IPS DF 6.9 (cell line): ENCODE measurements at regions not wholly inside any gene's neighbourhood (a gene's known extent, or its start where the extent isn't known, plus 50 kb on each side); places are given as distances from the start of the nearest gene placed in this dataset.

Experiments used
- DNase-seq: peaks from one replicate; pipeline ENCODE4 v3.0.0-alpha.2; 2013; ENCODE audit warnings: low read depth, low spot score
- H3K27ac ChIP-seq: one replicate; pipeline ENCODE4 v1.5.1; 2013; ENCODE audit warnings: low read length, control low read depth
- H3K27me3 ChIP-seq: 2 replicates; pipeline ENCODE4 v1.6.1; 2013; ENCODE audit warnings: mild to moderate bottlenecking, low read length; ENCODE audit not compliant: control insufficient read depth, insufficient read depth
- H3K36me3 ChIP-seq: 2 replicates; pipeline ENCODE4 v1.6.1; 2013; ENCODE audit warnings: low read length; ENCODE audit not compliant: control insufficient read depth, insufficient read depth
- H3K4me1 ChIP-seq: 2 replicates; pipeline ENCODE4 v1.6.1; 2013; ENCODE audit warnings: low read length; ENCODE audit not compliant: control insufficient read depth, insufficient read depth
- H3K4me3 ChIP-seq: 2 replicates; pipeline ENCODE4 v1.5.1; 2013; ENCODE audit warnings: mild to moderate bottlenecking, low read length
- H3K9me3 ChIP-seq: 2 replicates; pipeline ENCODE4 v1.6.1; 2013; ENCODE audit warnings: low read length, inconsistent platforms; ENCODE audit not compliant: control insufficient read depth, insufficient read depth
- WGBS: extraction: QIAGEN DNeasy Blood & Tissue Kit; methylation state at CpG from one replicate; pipeline ENCODE4 v1.1.7; 2013; ENCODE audit warnings: mixed read lengths, missing lambda C conversion rate; ENCODE audit not compliant: insufficient read length, insufficient coverage; 5-methylcytosine and 5-hydroxymethylcytosine counted together

DNA sequence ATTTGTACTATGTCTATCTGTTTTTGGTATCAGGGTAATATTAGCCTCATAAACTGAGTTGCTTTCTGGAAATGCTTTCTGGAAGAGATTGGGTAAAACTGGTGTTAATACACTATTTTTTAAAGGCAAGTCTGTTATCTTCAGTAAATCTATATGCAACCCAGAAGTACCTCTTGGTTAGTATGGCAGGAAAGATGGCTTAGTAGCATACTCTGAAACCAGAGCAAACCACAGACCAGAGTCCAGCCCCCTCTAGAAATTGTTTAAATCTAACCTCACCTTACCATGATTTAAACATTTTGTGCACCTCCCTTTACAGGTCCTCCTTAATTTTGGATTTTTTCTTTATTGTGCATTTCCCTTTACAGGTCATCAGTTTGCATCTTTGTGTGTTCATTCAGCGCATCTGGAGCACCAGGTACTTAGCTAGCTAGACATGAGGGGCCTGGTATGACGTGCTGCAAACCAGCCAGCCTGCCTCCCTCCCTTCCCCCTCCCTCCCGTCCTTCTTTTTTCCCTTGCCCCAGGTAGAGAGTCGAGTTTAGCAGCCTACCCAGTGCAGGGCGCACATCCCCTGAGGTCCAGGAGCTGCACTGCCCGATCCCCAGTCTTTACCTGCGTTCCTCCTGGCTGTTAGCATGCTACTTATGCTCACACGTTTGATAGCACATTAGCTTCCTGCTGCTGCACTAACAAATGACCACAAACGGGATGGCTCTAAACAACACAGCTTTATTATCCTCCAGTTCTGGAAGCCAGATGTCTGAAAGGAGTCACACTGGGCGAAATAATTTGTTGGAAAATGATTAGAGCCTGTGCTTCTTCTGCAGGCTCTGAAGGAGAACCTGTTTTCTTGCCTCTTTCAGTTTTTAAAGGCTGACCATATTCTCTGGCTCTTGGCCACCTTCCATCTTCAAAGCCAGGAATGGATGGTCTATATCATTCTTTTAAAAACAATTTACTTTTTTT is 299.9 kb upstream of the HABP2 start:
- H3K36me3 ChIP-seq, result no peaks in the 10 kb centered on the region

DNA sequence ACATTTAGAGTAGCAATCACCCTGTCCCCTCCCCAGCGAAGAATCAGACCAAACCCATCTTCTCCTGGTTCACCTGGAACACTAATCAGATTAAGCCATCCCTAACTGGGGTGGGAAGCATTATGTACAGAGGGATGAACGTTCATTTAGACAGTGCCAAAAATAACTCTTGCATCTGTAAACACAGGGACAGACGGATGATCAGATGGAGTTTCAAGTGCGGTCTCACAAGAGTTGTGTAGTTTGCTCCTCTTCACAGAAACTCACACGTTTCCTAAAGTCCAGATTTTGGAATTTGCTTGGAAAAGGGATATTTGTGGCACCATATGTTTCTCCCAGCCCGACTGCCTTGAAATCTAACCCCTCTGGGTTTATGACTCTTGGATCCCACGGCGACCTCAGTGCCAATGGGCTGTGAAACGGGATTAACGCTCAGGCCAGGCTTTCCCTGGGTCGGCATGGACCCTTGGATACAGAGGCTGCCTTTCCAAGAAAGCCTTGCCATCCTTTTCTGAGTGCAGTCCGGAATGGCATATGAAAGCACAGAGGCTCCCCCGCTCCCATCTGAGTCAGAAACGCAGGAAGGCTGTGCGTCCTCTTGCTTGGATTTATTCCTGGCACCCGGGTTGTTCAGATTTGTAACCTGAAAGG is 293.2 kb upstream of the HABP2 start:
- no peak overlapping the region for H3K4me3 ChIP-seq
- WGBS, result no CpG with 5 or more reads among the region's 16 CpGs
- no peak for DNase-seq
- no peak overlapping the region for H3K27ac ChIP-seq
- H3K27me3 ChIP-seq, result no peaks in the 10 kb centered on the region
- H3K4me1 ChIP-seq, result peaks cover 2% of the 10 kb centered on the region; the same call in 1 of the 2 replicates
- no peaks in the 10 kb centered on the region for H3K9me3 ChIP-seq
- no peaks in the 10 kb centered on the region for H3K36me3 ChIP-seq

More for the DNA sequence above, 299.9 kb upstream of the HABP2 start:
- Histone ChIP-seq H3K27ac (no peak overlapping the region), H3K4me1 (no peaks in the 10 kb centered on the region), H3K9me3 (no peaks in the 10 kb centered on the region), H3K4me3 (no peak overlapping the region), H3K27me3 (no peaks in the 10 kb centered on the region)
- WGBS, result no CpG with 5 or more reads among the region's 10 CpGs
- no peak for DNase-seq

DNA sequence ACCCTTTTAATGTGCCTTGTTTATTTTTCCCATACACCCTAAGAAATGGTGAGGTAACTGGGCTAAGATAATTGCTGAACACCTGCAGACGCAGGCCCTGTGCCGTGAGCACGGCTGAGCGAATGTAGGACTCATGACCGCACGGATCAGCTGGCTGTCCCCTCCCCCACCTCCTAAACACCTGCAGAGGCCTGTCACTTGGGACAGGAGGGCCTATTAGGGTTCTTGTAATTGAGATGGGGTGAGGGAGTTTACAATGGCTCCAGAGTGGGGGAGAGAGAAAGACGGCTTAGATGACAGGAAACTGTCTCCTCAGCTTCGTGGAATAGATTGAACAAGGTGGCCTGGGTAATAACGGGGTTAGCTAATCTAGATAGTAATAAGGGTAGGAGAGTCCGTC is 291.7 kb upstream of the HABP2 start:
- Histone ChIP-seq H3K4me3 (no peak overlapping the region), H3K9me3 (no peaks in the 10 kb centered on the region), H3K27ac (no peak overlapping the region), H3K27me3 (no peaks in the 10 kb centered on the region), H3K4me1 (peaks cover 2% of the 10 kb centered on the region; the same call in 1 of the 2 replicates), H3K36me3 (no peaks in the 10 kb centered on the region)
- no CpG with 5 or more reads among the region's 10 CpGs for WGBS
- DNase-seq, result no peak

DNA sequence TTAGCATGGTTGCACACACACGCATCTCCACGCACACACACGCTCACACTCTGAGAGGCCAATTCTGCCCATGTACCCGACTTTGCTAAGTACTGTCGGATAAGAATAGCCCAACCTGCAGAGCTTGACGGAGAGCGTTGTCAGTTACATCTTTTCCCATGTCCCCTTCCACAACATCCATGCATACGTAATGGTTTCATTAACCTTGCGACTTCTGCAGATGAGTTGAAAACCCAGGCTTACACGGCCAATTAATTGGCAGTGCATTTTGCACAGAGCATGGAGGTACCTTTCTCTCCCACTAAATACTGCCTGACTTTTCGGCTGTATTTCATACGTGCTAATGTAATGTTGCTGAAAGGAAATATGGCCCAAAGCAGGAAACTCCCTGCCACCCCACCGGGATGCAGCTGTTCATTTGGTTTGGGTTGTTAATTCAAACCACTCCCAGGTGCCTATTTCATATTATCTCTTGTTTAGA is 291.2 kb upstream of the HABP2 start:
- no CpG with 5 or more reads among the region's 13 CpGs for WGBS

DNA sequence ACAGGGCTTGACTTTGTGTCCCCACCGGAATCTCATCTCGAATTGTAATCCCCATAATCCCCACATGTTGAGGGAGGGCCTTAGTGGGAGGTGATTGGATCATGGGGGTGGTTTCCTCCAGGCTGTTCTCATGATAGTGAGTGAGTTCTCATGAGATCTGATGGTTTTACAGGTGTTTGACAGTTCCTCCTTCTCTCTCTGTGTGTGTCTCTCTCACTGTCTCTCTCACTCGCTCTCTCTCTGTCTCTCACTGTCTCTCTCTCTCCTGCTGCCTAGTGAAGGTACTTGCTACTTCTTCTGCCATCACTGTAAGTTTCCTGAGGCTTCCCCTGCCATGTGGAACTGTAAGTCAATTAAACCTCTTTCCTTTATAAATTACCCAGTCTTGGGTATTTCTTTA is 289.8 kb upstream of the HABP2 start:
- Histone ChIP-seq H3K9me3 (no peaks in the 10 kb centered on the region), H3K4me3 (no peak overlapping the region), H3K27me3 (no peaks in the 10 kb centered on the region), H3K27ac (no peak overlapping the region), H3K4me1 (peaks cover 2% of the 10 kb centered on the region; the same call in 1 of the 2 replicates), H3K36me3 (no peaks in the 10 kb centered on the region)
- no peak for DNase-seq
- WGBS, result no CpG with 5 or more reads among the region's 3 CpGs

More for the DNA sequence above, 291.2 kb upstream of the HABP2 start:
- Histone ChIP-seq H3K9me3 (no peaks in the 10 kb centered on the region), H3K4me1 (peaks cover 2% of the 10 kb centered on the region; the same call in 1 of the 2 replicates), H3K36me3 (no peaks in the 10 kb centered on the region), H3K27ac (no peak overlapping the region), H3K27me3 (no peaks in the 10 kb centered on the region), H3K4me3 (no peak overlapping the region)
- no peak for DNase-seq

DNA sequence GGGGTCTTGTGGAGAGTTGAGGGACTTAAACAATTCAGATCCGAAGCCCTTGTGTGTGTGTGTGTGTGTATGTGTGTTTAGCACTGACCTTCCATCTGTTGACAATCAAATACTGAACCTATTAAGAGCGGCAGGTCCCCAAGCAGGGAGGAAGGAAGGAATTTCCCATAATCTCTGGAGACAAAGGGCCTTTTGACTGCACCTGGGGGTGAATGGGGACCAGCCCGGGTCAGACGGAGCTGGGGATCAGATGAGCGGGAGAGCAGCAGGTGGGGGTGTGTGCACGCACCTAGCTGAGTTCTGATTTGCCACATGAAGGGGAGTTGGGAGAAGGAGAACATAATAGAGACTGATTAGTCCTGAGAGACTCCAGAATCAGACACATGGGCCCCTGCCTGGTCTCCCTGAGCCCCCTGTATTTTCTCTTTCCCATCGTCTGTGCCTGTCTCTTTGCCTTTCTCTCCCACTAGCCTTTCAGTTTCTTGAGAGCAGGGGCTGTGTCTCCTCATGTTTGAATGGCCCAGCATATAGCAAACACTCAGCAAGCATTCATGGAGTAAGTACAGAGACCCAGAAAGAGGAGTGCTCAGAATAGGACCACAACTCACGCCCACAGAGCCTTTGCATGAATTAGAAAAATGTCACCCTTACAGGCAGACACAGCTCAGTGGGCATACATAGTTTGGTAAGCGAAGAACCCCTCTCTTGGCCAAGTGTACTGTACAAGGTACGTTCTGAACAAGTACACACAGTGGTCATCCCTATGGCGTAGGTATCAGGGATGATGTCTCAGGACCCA is 288.3 kb upstream of the HABP2 start:
- no peak for DNase-seq
- Histone ChIP-seq H3K4me3 (no peak overlapping the region), H3K4me1 (peaks cover 2% of the 10 kb centered on the region; the same call in 1 of the 2 replicates), H3K36me3 (no peaks in the 10 kb centered on the region), H3K27me3 (no peaks in the 10 kb centered on the region), H3K9me3 (no peaks in the 10 kb centered on the region), H3K27ac (no peak overlapping the region)
- WGBS, result no CpG with 5 or more reads among the region's 11 CpGs

DNA sequence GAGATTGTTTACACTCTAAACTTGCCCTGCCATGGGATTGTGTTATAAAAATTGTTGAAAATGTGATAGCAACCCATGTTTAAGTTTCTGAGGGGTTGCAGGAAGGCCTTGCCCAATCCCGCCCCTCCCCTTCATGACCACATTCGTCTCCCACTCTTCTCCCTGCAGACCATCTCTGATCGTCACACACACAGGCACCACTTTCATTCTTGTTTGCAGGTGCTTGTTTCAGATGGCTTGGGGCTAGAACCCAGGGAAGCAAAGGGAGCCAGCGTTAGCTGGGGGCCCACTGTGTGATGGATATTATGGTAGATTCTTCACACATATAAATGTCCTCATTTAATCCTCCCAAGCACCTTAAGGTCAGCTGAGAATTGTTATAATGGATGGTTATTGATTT is 286.7 kb upstream of the HABP2 start:
- no peaks in the 10 kb centered on the region for H3K27me3 ChIP-seq
- H3K4me1 ChIP-seq, result peaks cover under 1% of the 10 kb centered on the region; the same call in 1 of the 2 replicates
- WGBS, result no CpG with 5 or more reads among the region's 4 CpGs
- H3K27ac ChIP-seq, result no peak overlapping the region
- no peaks in the 10 kb centered on the region for H3K36me3 ChIP-seq
- DNase-seq, result no peak
- no peaks in the 10 kb centered on the region for H3K9me3 ChIP-seq
- H3K4me3 ChIP-seq, result no peak overlapping the region

DNA sequence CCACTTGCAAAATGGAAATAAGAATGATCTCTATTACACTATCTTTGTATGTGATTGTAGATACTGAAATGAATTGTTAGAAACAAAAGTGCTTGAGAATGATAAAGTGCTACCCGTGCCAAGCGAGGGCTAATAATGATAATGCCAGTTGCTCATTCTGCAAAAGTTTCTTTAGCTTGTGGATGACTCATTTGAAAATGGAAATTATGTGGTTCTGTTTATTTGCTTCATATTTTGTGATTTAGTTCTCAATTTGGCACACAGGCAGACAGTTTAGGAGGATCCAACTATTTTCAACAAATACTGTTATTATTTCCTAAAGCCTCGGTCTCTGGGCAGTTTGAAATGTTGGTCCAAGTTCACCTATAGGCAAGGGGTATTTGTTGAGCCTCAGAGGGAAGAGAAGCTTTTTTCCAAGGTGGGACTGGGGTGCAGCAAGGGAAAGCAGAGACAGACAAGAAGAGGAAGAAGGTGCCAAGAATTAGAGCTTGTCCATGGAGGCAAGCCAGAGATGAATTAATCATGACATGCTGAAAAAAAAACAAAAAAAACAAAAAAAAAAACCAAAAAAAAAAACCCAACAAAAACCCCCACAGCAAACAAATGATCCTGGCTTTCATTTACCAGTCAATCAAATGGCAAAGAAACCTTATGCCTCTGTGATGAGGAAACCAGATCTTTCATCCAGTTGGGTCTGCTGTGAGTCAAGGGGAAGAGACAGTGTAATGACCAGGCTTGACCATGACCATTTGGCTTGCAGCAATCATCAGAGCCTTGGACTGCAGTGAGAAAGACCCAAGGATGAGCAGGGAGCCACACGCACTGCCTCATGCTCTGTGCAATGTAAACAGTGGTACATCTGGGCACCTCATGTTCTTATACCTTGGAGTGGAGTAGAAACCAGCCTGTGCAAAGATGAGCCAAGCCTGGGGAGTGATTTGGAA is 285.0 kb upstream of the HABP2 start:
- Histone ChIP-seq H3K9me3 (no peaks in the 10 kb centered on the region), H3K27me3 (no peaks in the 10 kb centered on the region), H3K36me3 (no peaks in the 10 kb centered on the region), H3K4me1 (no peaks in the 10 kb centered on the region), H3K4me3 (no peak overlapping the region), H3K27ac (no peak overlapping the region)
- WGBS, result no CpG with 5 or more reads among the region's 4 CpGs
- DNase-seq, result no peak

DNA sequence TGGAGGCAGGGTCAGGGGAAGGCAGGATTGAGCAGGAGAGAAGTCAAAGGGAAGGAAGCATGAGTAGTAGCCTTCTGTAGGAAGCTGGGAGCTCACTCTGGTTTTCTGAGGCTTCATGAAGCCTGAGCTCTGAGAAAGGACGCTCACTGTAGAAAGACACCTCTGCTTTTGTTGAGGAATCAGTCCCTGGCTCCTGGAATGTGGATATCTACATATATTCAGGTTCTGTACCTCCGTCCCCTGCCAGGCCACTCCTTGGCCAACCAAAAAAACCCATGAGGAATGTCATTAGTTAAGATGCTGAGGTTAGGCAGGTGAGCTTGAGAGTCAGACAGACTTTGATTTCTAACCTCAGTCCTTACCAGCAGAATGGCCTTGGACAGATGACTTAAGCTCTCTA is 283.5 kb upstream of the HABP2 start:
- no peak for DNase-seq
- H3K36me3 ChIP-seq, result no peaks in the 10 kb centered on the region
- no peaks in the 10 kb centered on the region for H3K9me3 ChIP-seq
- WGBS, result no CpG with 5 or more reads among the region's 2 CpGs
- no peak overlapping the region for H3K4me3 ChIP-seq
- no peak overlapping the region for H3K27ac ChIP-seq
- H3K27me3 ChIP-seq, result no peaks in the 10 kb centered on the region
- H3K4me1 ChIP-seq, result no peaks in the 10 kb centered on the region
